ENCODE measurements at regions not wholly inside any gene's neighbourhood (a gene's known extent, or its start where the extent isn't known, plus 50 kb on each side); places are given as distances from the start of the nearest gene placed in this dataset.

GRCh38 chr11:11769782-11770181 is 72.0 kb upstream of the USP47 start:
- TF ChIP-seq RAD21 (conservative IDR thresholded peaks at IDR 0.05 in 1 of 2, IDR thresholded peaks at IDR 0.05 in 1 of 2) (no peak), EP300 (IDR thresholded peaks at IDR 0.05) (no peak), POLR2A (IDR thresholded peaks at IDR 0.05; ENCODE audit: low read length) (no peak), CTCF (IDR thresholded peaks at IDR 0.05) (no peak), MAZ (IDR thresholded peaks at IDR 0.05; ENCODE audit: borderline replicate concordance, low read depth, low read length) (no peak), PBX3 (IDR thresholded peaks at IDR 0.05) (no peak)

All from A549 (cell line).